K562 (cell line): ENCODE measurements at regions not wholly inside any gene's neighbourhood (a gene's known extent, or its start where the extent isn't known, plus 50 kb on each side); places are given as distances from the start of the nearest gene placed in this dataset.

Experiments used
- KLF6 ChIP-seq: fragments of 250-450 bp; sonication (Bioruptor Pico); IDR thresholded peaks from 2 replicates; pipeline ENCODE4 v1.4.0; 2020; ENCODE audit warnings: mild to moderate bottlenecking, moderate library complexity, borderline replicate concordance
- NCOA1 ChIP-seq: fragments of 450-650 bp; IDR thresholded peaks from 2 replicates; pipeline ENCODE4 v1.6.1; 2016; ENCODE audit warnings: low read depth
- PREB ChIP-seq: sonication (generic); formaldehyde crosslinking; IDR thresholded peaks from 2 replicates; pipeline ENCODE4 v1.8.1; 2023; ENCODE audit warnings: mild to moderate bottlenecking, missing genetic modification reagents
- RFX1 ChIP-seq: fragments of 450-650 bp; IDR thresholded peaks from 2 replicates; pipeline ENCODE4 v1.6.1; 2016; ENCODE audit warnings: mild to moderate bottlenecking, moderate library complexity
- RUNX1 ChIP-seq: sonication (generic); IDR thresholded peaks from 2 replicates; pipeline ENCODE4 v1.6.1; 2016; ENCODE audit warnings: antibody characterized with exemption, low read depth
- TAF7 ChIP-seq: fragments of 450-650 bp; IDR thresholded peaks from 2 replicates; pipeline ENCODE4 v1.6.1; 2016; ENCODE audit warnings: missing genetic modification characterization, missing compliant biosample characterization
- YY1 ChIP-seq, 3 experiments: IDR thresholded peaks; 2 replicates each; pipeline ENCODE4 v1.6.1; 2011; ENCODE audit warnings: low read length in 2 of 3, mild to moderate bottlenecking in 2 of 3, moderate library complexity in 2 of 3, borderline replicate concordance in 1 of 3, control low read depth in 1 of 3, low read depth in 1 of 3; ENCODE audit not compliant: insufficient read depth in 3 of 3, insufficient replicate concordance in 2 of 3, control insufficient read depth in 1 of 3, insufficient read length in 1 of 3; ENCODE audit errors: extremely low read depth in 1 of 3
- ZBTB40 ChIP-seq, 2 experiments: fragments of 450-650 bp in 1 of 2; sonication (generic) in 1 of 2; formaldehyde crosslinking in 1 of 2; IDR thresholded peaks; 2 replicates each; pipeline versions ENCODE4 v1.7.1 to v1.9.0; 2016 to 2022; ENCODE audit warnings: inconsistent platforms in 1 of 2, mild to moderate bottlenecking in 1 of 2, missing genetic modification reagents in 1 of 2
- TF ChIP-seq, protein P1 (sequence below), 3 experiments: fragments of 200-800 bp in 1 of 3; fragments of 250-450 bp in 1 of 3; fragments of 450-650 bp in 1 of 3; sonication (Bioruptor Pico) in 1 of 3; sonication (Bioruptor generic) in 1 of 3; formaldehyde crosslinking in 1 of 3; IDR thresholded peaks; 2 replicates each; pipeline versions ENCODE4 v1.6.1 to v1.8.0; 2016 to 2022; ENCODE audit warnings: mild to moderate bottlenecking in 2 of 3, missing genetic modification characterization in 2 of 3, missing compliant biosample characterization in 1 of 3, moderate library complexity in 1 of 3
- TF ChIP-seq, protein P2 (sequence below): sonication (generic); formaldehyde crosslinking; IDR thresholded peaks from 2 replicates; pipeline ENCODE4 v1.8.0; 2022; ENCODE audit warnings: mild to moderate bottlenecking, missing genetic modification reagents

- TF ChIP-seq ZBTB40 (IDR thresholded peaks at IDR 0.05) (no peak), ZBTB40 (CRISPR knock-in tag; IDR thresholded peaks at IDR 0.05) (no peak), RUNX1 (no peak), RFX1 (no peak), KLF6 (CRISPR knock-in tag) (no peak), TAF7 (tag) (no peak), PREB (CRISPR knock-in tag) (no peak), NCOA1 (no peak; the same call in 1 of the 2 replicates), YY1 (IDR thresholded peaks at IDR 0.05; ENCODE audit: borderline replicate concordance in 1 of 3, control insufficient read depth in 1 of 3, extremely low read depth in 1 of 3, insufficient read depth in 3 of 3, insufficient read length in 1 of 3, insufficient replicate concordance in 2 of 3, low read depth in 1 of 3, low read length in 2 of 3) (no peak)
- TF ChIP-seq, protein P1, sequence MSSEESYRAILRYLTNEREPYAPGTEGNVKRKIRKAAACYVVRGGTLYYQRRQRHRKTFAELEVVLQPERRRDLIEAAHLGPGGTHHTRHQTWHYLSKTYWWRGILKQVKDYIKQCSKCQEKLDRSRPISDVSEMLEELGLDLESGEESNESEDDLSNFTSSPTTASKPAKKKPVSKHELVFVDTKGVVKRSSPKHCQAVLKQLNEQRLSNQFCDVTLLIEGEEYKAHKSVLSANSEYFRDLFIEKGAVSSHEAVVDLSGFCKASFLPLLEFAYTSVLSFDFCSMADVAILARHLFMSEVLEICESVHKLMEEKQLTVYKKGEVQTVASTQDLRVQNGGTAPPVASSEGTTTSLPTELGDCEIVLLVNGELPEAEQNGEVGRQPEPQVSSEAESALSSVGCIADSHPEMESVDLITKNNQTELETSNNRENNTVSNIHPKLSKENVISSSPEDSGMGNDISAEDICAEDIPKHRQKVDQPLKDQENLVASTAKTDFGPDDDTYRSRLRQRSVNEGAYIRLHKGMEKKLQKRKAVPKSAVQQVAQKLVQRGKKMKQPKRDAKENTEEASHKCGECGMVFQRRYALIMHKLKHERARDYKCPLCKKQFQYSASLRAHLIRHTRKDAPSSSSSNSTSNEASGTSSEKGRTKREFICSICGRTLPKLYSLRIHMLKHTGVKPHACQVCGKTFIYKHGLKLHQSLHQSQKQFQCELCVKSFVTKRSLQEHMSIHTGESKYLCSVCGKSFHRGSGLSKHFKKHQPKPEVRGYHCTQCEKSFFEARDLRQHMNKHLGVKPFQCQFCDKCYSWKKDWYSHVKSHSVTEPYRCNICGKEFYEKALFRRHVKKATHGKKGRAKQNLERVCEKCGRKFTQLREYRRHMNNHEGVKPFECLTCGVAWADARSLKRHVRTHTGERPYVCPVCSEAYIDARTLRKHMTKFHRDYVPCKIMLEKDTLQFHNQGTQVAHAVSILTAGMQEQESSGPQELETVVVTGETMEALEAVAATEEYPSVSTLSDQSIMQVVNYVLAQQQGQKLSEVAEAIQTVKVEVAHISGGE (CRISPR knock-in tag; IDR thresholded peaks at IDR 0.05): no peak
- TF ChIP-seq, protein P2, sequence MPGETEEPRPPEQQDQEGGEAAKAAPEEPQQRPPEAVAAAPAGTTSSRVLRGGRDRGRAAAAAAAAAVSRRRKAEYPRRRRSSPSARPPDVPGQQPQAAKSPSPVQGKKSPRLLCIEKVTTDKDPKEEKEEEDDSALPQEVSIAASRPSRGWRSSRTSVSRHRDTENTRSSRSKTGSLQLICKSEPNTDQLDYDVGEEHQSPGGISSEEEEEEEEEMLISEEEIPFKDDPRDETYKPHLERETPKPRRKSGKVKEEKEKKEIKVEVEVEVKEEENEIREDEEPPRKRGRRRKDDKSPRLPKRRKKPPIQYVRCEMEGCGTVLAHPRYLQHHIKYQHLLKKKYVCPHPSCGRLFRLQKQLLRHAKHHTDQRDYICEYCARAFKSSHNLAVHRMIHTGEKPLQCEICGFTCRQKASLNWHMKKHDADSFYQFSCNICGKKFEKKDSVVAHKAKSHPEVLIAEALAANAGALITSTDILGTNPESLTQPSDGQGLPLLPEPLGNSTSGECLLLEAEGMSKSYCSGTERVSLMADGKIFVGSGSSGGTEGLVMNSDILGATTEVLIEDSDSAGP (CRISPR knock-in tag): no peak
Measured at GRCh38 chr12:132422381-132423043, 67.4 kb upstream of the FBRSL1 start (continued).
